ENCODE measurements at regions not wholly inside any gene's neighbourhood (a gene's known extent, or its start where the extent isn't known, plus 50 kb on each side); places are given as distances from the start of the nearest gene placed in this dataset.

DNA sequence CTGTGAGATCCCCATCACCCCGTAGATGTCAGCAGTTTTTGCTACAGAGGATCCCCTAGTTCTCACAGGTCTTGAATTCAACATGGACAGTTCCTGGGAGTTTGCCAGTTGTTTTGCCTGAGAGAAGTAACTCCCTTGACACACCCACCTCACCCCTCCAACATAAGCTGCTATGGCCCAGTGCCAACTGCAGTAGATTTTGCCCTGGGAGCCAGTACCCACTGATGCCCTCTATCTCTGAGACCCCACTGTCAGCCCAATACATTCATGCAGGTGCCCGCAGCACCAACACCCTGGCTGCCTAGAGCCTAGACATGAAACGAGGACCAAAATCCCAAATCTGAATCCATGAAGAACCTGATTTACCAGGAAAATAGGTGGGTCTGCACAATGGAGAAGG is 583.9 kb upstream of the CTNND2 start:
- TF ChIP-seq POLR2A (IDR thresholded peaks at IDR 0.05) = no peak
- TF ChIP-seq, protein P1, sequence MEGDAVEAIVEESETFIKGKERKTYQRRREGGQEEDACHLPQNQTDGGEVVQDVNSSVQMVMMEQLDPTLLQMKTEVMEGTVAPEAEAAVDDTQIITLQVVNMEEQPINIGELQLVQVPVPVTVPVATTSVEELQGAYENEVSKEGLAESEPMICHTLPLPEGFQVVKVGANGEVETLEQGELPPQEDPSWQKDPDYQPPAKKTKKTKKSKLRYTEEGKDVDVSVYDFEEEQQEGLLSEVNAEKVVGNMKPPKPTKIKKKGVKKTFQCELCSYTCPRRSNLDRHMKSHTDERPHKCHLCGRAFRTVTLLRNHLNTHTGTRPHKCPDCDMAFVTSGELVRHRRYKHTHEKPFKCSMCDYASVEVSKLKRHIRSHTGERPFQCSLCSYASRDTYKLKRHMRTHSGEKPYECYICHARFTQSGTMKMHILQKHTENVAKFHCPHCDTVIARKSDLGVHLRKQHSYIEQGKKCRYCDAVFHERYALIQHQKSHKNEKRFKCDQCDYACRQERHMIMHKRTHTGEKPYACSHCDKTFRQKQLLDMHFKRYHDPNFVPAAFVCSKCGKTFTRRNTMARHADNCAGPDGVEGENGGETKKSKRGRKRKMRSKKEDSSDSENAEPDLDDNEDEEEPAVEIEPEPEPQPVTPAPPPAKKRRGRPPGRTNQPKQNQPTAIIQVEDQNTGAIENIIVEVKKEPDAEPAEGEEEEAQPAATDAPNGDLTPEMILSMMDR (IDR thresholded peaks at IDR 0.05) = no peak

Measured in upper lobe of left lung (tissue), 4 donors.